ENCODE measurements at regions not wholly inside any gene's neighbourhood (a gene's known extent, or its start where the extent isn't known, plus 50 kb on each side); places are given as distances from the start of the nearest gene placed in this dataset.

DNA sequence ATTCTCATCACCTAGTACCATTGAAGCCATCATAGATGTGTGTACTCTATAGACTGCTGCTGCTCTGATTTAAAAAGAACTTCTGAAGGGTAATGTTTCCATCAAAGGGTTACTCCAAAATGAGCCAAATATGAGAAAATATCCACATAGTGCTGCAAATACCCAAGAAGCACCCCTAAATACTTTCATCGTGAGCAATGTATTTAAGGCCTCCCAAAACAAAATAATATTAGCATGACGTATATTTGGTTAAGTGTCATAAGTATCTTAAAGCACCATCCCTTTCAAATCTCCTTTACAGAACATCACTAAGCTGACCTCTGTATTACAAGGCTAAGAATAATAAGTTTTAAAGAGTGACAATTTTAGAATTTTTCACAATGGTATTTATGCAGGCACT, 421.8 kb downstream of the MTRR start:
- dilution Hi-C loops (cut with MboI; ENCODE audit: extremely low pct_ligation_motif_present, low sequenced_read_pairs): no loop called here
- no peak overlapping the region for H2AFZ ChIP-seq (ENCODE audit: control insufficient read depth, low read length)
- H3K9ac ChIP-seq (ENCODE audit: control insufficient read depth, extremely low read depth, insufficient read depth, low read length): no peak overlapping the region
- DNase-seq (ENCODE audit: low read depth, low spot score) (no peak), FAIRE-seq (no peak)
- H3K79me2 ChIP-seq (ENCODE audit: control insufficient read depth, insufficient read depth, low read length): no peaks in the 10 kb centered on the region
- no peaks in the 10 kb centered on the region for H3K4me1 ChIP-seq (ENCODE audit: control insufficient read depth, extremely low read depth, insufficient read depth, low read length)
- no peaks in the 10 kb centered on the region for H4K20me1 ChIP-seq (ENCODE audit: control insufficient read depth, extremely low read depth, insufficient read depth, low read length)
- no peak overlapping the region for H3K27ac ChIP-seq (ENCODE audit: control insufficient read depth, insufficient read depth, low read length)
- H3K4me3 ChIP-seq (ENCODE audit: control insufficient read depth in 2 of 3, extremely low read depth in 1 of 3, insufficient read depth in 2 of 3, low read depth in 1 of 3, low read length in 3 of 3): no peak overlapping the region
- H3K9me3 ChIP-seq (ENCODE audit: control insufficient read depth, low read depth, low read length): peaks cover 2% of the 10 kb centered on the region
- no peaks in the 10 kb centered on the region for H3K27me3 ChIP-seq (ENCODE audit: control insufficient read depth, extremely low read depth, insufficient read depth, low read length)
- no peaks in the 10 kb centered on the region for H3K9me1 ChIP-seq (ENCODE audit: control insufficient read depth, extremely low read depth, insufficient read depth, low read length)
- TF ChIP-seq, protein P1, sequence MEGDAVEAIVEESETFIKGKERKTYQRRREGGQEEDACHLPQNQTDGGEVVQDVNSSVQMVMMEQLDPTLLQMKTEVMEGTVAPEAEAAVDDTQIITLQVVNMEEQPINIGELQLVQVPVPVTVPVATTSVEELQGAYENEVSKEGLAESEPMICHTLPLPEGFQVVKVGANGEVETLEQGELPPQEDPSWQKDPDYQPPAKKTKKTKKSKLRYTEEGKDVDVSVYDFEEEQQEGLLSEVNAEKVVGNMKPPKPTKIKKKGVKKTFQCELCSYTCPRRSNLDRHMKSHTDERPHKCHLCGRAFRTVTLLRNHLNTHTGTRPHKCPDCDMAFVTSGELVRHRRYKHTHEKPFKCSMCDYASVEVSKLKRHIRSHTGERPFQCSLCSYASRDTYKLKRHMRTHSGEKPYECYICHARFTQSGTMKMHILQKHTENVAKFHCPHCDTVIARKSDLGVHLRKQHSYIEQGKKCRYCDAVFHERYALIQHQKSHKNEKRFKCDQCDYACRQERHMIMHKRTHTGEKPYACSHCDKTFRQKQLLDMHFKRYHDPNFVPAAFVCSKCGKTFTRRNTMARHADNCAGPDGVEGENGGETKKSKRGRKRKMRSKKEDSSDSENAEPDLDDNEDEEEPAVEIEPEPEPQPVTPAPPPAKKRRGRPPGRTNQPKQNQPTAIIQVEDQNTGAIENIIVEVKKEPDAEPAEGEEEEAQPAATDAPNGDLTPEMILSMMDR (optimal IDR thresholded peaks at IDR 0.05 in 1 of 3, IDR thresholded peaks at IDR 0.05 in 1 of 3, conservative IDR thresholded peaks at IDR 0.05 in 1 of 3; ENCODE audit: extremely low read depth in 1 of 3, insufficient read depth in 2 of 3, low read length in 3 of 3): no peak
- TF ChIP-seq EZH2 (IDR thresholded peaks at IDR 0.05; ENCODE audit: low read length): no peak
- H3K4me2 ChIP-seq (ENCODE audit: control insufficient read depth, extremely low read depth, insufficient read depth, low read depth, low read length): no peak overlapping the region
- no peaks in the 10 kb centered on the region for H3K36me3 ChIP-seq (ENCODE audit: control insufficient read depth in 2 of 2, extremely low read depth in 1 of 2, insufficient read depth in 2 of 2, low read length in 2 of 2)

DNA sequence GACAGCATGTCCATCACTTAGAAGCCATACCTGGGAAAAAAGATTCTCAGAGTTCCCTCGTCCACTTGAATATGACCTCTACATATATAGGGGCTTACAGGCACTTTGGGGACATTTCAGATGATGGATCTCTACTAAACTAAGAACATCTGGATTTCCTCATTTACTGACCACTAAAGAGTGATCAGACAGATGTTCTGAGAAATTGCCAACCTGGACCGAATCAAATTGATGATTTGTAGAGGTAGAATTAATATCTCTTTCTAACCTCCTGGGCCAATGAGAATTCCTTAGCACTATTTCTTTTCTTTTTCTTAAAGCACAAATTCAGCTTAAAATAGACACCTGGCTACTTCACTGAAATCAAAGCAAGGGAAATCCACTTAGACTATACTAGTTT, 422.7 kb downstream of the MTRR start:
- DNase-seq (ENCODE audit: low read depth, low spot score) (no peak), FAIRE-seq (no peak)
- Histone ChIP-seq H3K9me3 (ENCODE audit: control insufficient read depth, low read depth, low read length) (peaks cover 2% of the 10 kb centered on the region), H2AFZ (ENCODE audit: control insufficient read depth, low read length) (no peak overlapping the region), H3K4me3 (ENCODE audit: control insufficient read depth in 2 of 3, extremely low read depth in 1 of 3, insufficient read depth in 2 of 3, low read depth in 1 of 3, low read length in 3 of 3) (no peak overlapping the region), H3K27me3 (ENCODE audit: control insufficient read depth, extremely low read depth, insufficient read depth, low read length) (no peaks in the 10 kb centered on the region), H3K27ac (ENCODE audit: control insufficient read depth, insufficient read depth, low read length) (no peak overlapping the region), H3K9ac (ENCODE audit: control insufficient read depth, extremely low read depth, insufficient read depth, low read length) (no peak overlapping the region), H3K9me1 (ENCODE audit: control insufficient read depth, extremely low read depth, insufficient read depth, low read length) (no peaks in the 10 kb centered on the region), H3K79me2 (ENCODE audit: control insufficient read depth, insufficient read depth, low read length) (no peaks in the 10 kb centered on the region), H3K4me1 (ENCODE audit: control insufficient read depth, extremely low read depth, insufficient read depth, low read length) (no peaks in the 10 kb centered on the region), H4K20me1 (ENCODE audit: control insufficient read depth, extremely low read depth, insufficient read depth, low read length) (no peaks in the 10 kb centered on the region), H3K4me2 (ENCODE audit: control insufficient read depth, extremely low read depth, insufficient read depth, low read depth, low read length) (no peak overlapping the region), H3K36me3 (ENCODE audit: control insufficient read depth in 2 of 2, extremely low read depth in 1 of 2, insufficient read depth in 2 of 2, low read length in 2 of 2) (no peaks in the 10 kb centered on the region)
- TF ChIP-seq, protein P1 (optimal IDR thresholded peaks at IDR 0.05 in 1 of 3, IDR thresholded peaks at IDR 0.05 in 1 of 3, conservative IDR thresholded peaks at IDR 0.05 in 1 of 3; ENCODE audit: extremely low read depth in 1 of 3, insufficient read depth in 2 of 3, low read length in 3 of 3): no peak
- TF ChIP-seq EZH2 (IDR thresholded peaks at IDR 0.05; ENCODE audit: low read length): no peak
- dilution Hi-C loops (cut with MboI; ENCODE audit: extremely low pct_ligation_motif_present, low sequenced_read_pairs): no loop called here

Data from keratinocyte (primary cell).